CD4-positive, alpha-beta T cell (primary cell): ENCODE measurements at regions not wholly inside any gene's neighbourhood (a gene's known extent, or its start where the extent isn't known, plus 50 kb on each side); places are given as distances from the start of the nearest gene placed in this dataset.

Source experiments
- ATAC-seq: fragments of 200-7000 bp; cut with Tn5 transposase; one replicate; pipeline ENCODE4 v1.10.0; 2022; ENCODE audit warnings: mild to moderate bottlenecking; ENCODE audit not compliant: poor library complexity
- CTCF ChIA-PET: fragments of 350-600 bp; sonication (Branson Sonifier 250); formaldehyde crosslinking; loops from one replicate; lab custom pipeline; 2021; ENCODE audit warnings: antibody characterized with exemption, inconsistent platforms; lab: Charles Lee
- POLR2A ChIA-PET: fragments of 350-600 bp; sonication (Branson Sonifier 250); formaldehyde crosslinking; loops from one replicate; lab custom pipeline; 2021; ENCODE audit warnings: antibody characterized with exemption, inconsistent platforms; lab: Charles Lee
- DNase-seq, 14 experiments: peaks; one replicate each; pipeline ENCODE4 v3.0.0-alpha.2; 2013 to 2020; ENCODE audit warnings: mixed read lengths in 2 of 14
- H3K27ac ChIP-seq, 2 donors: one replicate each; pipeline versions ENCODE4 v1.5.1 to v1.7.0; 2013; ENCODE audit warnings: low read length in 2 of 2, low read depth in 1 of 2, mild to moderate bottlenecking in 1 of 2
- H3K27me3 ChIP-seq, 2 experiments: 1 replicate in 1 of 2; 2 replicates in 1 of 2; pipeline versions ENCODE4 v1.6.1 to v1.7.0; 2013; ENCODE audit warnings: low read length in 2 of 2, control low read depth in 1 of 2, mild to moderate bottlenecking in 1 of 2, moderate library complexity in 1 of 2; ENCODE audit not compliant: insufficient read depth in 2 of 2, control insufficient read depth in 1 of 2
- H3K36me3 ChIP-seq: one replicate; pipeline ENCODE4 v1.6.1; 2013; ENCODE audit warnings: low read length, control low read depth; ENCODE audit not compliant: insufficient read depth
- H3K4me1 ChIP-seq: one replicate; pipeline ENCODE4 v1.6.1; 2013; ENCODE audit warnings: low read length, control low read depth; ENCODE audit not compliant: insufficient read depth
- H3K4me3 ChIP-seq: one replicate; pipeline ENCODE4 v1.5.1; 2013; ENCODE audit warnings: mild to moderate bottlenecking, low read length, moderate library complexity
- H3K9me3 ChIP-seq, 2 experiments: 1 replicate in 1 of 2; 2 replicates in 1 of 2; pipeline versions ENCODE4 v1.6.1 to v1.7.0; 2013; ENCODE audit warnings: low read length in 2 of 2, mild to moderate bottlenecking in 2 of 2, control low read depth in 1 of 2, moderate library complexity in 1 of 2; ENCODE audit not compliant: control insufficient read depth in 1 of 2, insufficient read depth in 1 of 2
- H3K27ac Mint-ChIP-seq: one replicate; pipeline ENCODE4 v1.8.0; 2020; ENCODE audit warnings: mixed read lengths
- H3K27me3 Mint-ChIP-seq: one replicate; pipeline ENCODE4 v1.8.0; 2021; ENCODE audit warnings: mixed read lengths
- H3K36me3 Mint-ChIP-seq: one replicate; pipeline ENCODE4 v1.8.0; 2021; ENCODE audit warnings: low read depth, mixed read lengths
- H3K4me1 Mint-ChIP-seq: one replicate; pipeline ENCODE4 v1.8.0; 2021; ENCODE audit warnings: low read depth, mixed read lengths
- H3K4me3 Mint-ChIP-seq: one replicate; pipeline ENCODE4 v1.8.0; 2020; ENCODE audit warnings: mild to moderate bottlenecking, mixed read lengths
- H3K9me3 Mint-ChIP-seq: one replicate; pipeline ENCODE4 v1.8.0; 2020; ENCODE audit warnings: mixed read lengths
- intact Hi-C, 2 experiments: fragments of 100-400 bp; cut with DNase I in 1 of 2; cut with micrococcal nuclease in 1 of 2; formaldehyde crosslinking; loops; one replicate each; pipeline versions ENCODE4 v1.15.1 to v1.9.0; 2023 to 2025; cut with DNase I, micrococcal nuclease
- TF ChIP-seq, protein P1 (sequence below): fragments of 200-600 bp; IDR thresholded peaks from one replicate; pipeline ENCODE4 v1.8.0; 2022; ENCODE audit warnings: antibody characterized with exemption, mild to moderate bottlenecking

- CTCF ChIA-PET = no interaction called here
- no peaks in the 10 kb centered on the region for H3K4me1 Mint-ChIP-seq
- no peak for DNase-seq
Measured at GRCh38 chr3:105931500-105931899, 62.7 kb upstream of the CBLB start.

DNA sequence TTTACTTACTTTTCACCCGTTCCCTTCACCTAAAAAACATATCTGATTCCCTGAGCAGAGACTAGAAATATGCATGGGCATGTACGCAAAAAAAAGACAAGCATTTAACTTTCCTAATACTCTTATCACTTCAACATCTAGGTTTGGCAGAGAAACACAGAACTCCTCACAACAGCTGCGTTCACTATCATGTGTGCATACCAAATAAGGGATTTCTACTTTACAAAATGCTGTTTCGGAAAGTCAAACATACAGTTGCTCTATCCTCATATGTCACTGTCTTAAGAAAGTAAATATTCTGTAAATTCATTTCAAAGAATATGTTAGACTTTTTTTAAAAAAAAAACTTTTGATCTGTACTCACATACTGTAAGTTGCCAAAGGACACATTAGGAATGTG, 65.1 kb upstream of the CBLB start:
- CTCF ChIA-PET = no interaction called here
- H3K4me3 Mint-ChIP-seq = no peak overlapping the region
- H3K9me3 ChIP-seq = peaks cover 0 to 3% of the 10 kb centered on the region in 2 experiments
- H3K4me1 ChIP-seq = no peaks in the 10 kb centered on the region
- peaks cover 2% of the 10 kb centered on the region for H3K9me3 Mint-ChIP-seq
- no peak overlapping the region for H3K27ac Mint-ChIP-seq
- no peaks in the 10 kb centered on the region for H3K36me3 Mint-ChIP-seq
- H3K4me3 ChIP-seq = no peak overlapping the region
- DNase-seq (no peak), ATAC-seq (no peak)
- TF ChIP-seq, protein P1, sequence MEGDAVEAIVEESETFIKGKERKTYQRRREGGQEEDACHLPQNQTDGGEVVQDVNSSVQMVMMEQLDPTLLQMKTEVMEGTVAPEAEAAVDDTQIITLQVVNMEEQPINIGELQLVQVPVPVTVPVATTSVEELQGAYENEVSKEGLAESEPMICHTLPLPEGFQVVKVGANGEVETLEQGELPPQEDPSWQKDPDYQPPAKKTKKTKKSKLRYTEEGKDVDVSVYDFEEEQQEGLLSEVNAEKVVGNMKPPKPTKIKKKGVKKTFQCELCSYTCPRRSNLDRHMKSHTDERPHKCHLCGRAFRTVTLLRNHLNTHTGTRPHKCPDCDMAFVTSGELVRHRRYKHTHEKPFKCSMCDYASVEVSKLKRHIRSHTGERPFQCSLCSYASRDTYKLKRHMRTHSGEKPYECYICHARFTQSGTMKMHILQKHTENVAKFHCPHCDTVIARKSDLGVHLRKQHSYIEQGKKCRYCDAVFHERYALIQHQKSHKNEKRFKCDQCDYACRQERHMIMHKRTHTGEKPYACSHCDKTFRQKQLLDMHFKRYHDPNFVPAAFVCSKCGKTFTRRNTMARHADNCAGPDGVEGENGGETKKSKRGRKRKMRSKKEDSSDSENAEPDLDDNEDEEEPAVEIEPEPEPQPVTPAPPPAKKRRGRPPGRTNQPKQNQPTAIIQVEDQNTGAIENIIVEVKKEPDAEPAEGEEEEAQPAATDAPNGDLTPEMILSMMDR = no peak
- H3K27me3 Mint-ChIP-seq = no peaks in the 10 kb centered on the region
- intact Hi-C loops = no loop called here
- no peaks in the 10 kb centered on the region for H3K36me3 ChIP-seq
- H3K4me1 Mint-ChIP-seq = no peaks in the 10 kb centered on the region
- POLR2A ChIA-PET = no interaction called here
- H3K27me3 ChIP-seq = no peaks in the 10 kb centered on the region
- no peak overlapping the region for H3K27ac ChIP-seq

More at GRCh38 chr3:105931500-105931899, 62.7 kb upstream of the CBLB start:
- peaks cover 0 to 3% of the 10 kb centered on the region in 2 experiments for H3K9me3 ChIP-seq
- TF ChIP-seq, protein P1 = no peak
- Mint-ChIP-seq H3K27ac (no peak overlapping the region), H3K36me3 (no peaks in the 10 kb centered on the region), H3K9me3 (peaks cover 2% of the 10 kb centered on the region), H3K4me3 (no peak overlapping the region), H3K27me3 (no peaks in the 10 kb centered on the region)
- intact Hi-C loops = no loop called here
- H3K4me1 ChIP-seq = no peaks in the 10 kb centered on the region
- ATAC-seq = no peak
- POLR2A ChIA-PET = no interaction called here
- no peaks in the 10 kb centered on the region for H3K27me3 ChIP-seq
- no peaks in the 10 kb centered on the region for H3K36me3 ChIP-seq
- no peak overlapping the region for H3K4me3 ChIP-seq
- H3K27ac ChIP-seq = no peak overlapping the region

- H3K4me1 Mint-ChIP-seq = no peaks in the 10 kb centered on the region
- Histone ChIP-seq H3K36me3 (no peaks in the 10 kb centered on the region), H3K27me3 (no peaks in the 10 kb centered on the region), H3K9me3 (peaks cover 0 to 5% of the 10 kb centered on the region in 2 experiments), H3K4me3 (no peak overlapping the region), H3K27ac (no peak overlapping the region), H3K4me1 (no peaks in the 10 kb centered on the region)
- no peaks in the 10 kb centered on the region for H3K36me3 Mint-ChIP-seq
- H3K27me3 Mint-ChIP-seq = no peaks in the 10 kb centered on the region
- DNase-seq (no peak), ATAC-seq (no peak)
- ChIA-PET CTCF (interaction anchor here (1.3 kb wide), 1 partner anchor 34 kb away, joined by 4 read pairs; no protein-coding TSS in a partner anchor), POLR2A (no interaction called here)
- no peak overlapping the region for H3K4me3 Mint-ChIP-seq
- H3K27ac Mint-ChIP-seq = no peak overlapping the region
- intact Hi-C loops = no loop called here
- TF ChIP-seq, protein P1 = no peak
- H3K9me3 Mint-ChIP-seq = peaks cover 2% of the 10 kb centered on the region
Measured at GRCh38 chr3:105938101-105938500, 69.3 kb upstream of the CBLB start.
